ENCODE measurements at regions not wholly inside any gene's neighbourhood (a gene's known extent, or its start where the extent isn't known, plus 50 kb on each side); places are given as distances from the start of the nearest gene placed in this dataset.
A peak's percentile ranks its signal among the peaks of the same experiment; 100 is the strongest.
"Not testable (repeated sequence)": the region's sequence is repeated elsewhere in the genome, so short reads cannot be mapped to it uniquely, and the experiment has no call there.

DNA sequence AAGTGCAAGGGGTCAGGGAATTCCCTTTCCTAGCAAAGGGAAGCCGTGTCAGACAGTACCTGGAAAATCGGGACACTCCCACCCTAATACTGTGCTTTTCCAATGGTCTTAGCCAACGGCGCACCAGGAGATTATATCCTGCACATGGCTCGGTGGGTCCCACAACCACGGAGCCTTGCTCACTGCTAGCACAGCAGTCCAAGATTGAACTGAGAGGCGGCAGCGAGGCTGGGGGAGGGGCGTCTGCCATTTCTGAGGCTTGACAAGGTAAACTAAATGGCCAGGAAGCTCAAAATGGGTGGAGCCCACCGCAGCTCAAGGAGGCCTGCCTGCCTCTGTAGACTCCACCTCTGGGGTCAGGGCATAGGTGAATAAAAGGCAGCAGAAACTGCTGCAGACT, 76.5 kb upstream of the LINC00632 start:
- not testable (repeated sequence) for DNase-seq

- DNase-seq, result no peak
These were observed 101.4 kb upstream of the LINC00632 start for GRCh38 chrX:140608111-140608510.

- no peak for DNase-seq
These were observed 97.3 kb upstream of the SOX3 start for GRCh38 chrX:140602140-140602539.

DNA sequence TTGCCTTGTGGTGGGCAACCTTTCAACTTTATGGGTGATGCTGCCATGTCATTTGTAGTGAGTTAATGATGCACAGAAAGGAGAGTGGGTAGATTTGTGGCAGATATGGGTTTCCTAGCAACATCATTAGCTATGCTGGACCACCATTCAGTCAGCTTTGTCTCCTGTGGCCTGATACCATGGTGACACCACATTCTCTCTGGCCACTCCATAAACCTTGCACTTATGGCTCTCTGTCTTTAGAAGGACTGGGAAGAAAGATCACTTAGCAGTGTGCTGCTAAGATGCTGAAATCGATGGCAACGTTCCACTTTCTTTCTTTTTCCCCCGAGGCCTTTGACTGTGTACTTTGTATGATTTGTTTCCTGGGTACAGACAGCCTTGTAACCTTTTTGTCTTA, 95.0 kb upstream of the SOX3 start:
- DNase-seq, result no peak

DNA sequence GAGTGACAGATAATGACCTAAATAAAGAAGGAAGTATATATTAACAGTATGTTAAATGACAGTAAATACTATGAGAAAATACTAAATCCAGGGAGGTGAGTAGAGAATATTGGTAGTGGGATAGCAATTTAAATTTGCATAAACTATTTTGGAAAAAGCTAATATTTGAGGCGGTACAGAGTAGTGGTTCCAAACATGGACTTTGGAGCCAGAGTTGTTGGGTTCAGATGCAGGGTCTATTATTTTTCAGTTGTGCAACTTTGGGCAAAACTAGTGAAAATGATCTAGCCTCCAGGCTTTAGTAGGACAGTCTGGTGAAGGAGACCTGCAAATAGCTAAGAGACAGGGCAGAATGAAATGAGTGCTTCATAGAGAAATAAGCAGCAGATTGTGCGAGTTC, 84.8 kb upstream of the SOX3 start:
- no peak for DNase-seq

GRCh38 chrX:140586951-140587350, 82.1 kb upstream of the SOX3 start:
- no peak for DNase-seq

DNA sequence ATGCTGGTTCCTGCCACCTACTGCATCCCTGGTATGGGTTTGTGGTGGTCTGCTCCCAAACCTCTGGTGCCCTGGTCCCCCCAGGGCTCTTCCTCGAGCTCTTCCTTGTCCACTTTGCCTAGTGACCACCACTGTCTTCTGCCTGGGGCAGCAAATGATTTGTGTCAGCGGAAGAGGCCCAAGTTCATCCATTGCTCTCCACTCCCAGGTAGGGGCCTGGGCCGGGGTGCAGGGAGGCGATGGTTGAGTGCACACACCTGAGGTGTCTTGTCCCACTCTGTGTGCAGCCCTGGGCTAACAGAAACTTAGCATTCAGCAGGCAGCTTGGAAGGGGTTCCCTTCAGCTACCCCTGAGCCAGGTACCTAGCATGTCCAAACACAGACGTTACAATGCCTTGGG, 75.6 kb upstream of the SOX3 start:
- no peak for DNase-seq

DNA sequence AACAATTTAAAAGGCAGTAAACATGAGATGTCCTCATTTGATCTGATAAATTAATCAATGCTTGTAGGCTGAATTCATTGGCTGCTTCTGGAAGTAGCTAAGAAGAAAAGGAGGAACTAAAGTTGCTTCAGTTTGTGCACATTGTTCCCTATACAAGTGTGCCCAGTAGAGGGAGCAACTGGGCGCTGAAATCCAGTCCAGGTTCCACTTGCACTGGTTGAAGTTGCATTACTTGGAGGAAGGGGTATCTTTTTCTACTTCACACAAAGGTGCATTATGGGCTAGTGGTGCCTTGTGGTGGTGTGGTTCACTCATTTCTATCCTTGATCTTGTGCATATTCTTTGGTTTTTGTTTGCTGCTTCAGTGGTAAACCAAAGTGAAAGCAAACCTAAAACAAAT, 67.9 kb upstream of the SOX3 start:
- DNase-seq, result peak in 1 of 2 experiments; percentile 2

DNA sequence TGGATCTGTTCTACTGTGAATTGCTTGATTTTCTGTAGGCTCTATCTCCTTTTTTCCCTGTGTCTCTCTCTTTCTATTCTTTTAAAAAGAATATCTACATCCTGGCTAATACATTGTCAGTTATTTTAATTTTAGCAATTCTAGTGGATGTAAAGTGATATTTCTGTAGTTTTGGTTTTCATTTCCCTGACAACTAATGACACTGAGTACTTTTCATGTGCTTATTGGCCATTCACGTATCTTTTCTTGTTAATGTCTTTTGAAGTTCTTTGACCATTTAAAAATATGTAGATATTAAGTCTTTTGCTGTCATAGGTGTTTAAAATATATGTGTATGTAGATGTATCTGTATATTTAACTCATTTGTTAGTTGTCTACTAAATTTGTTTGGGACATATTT, 59.0 kb upstream of the SOX3 start:
- no peak for DNase-seq
